ENCODE measurements at regions not wholly inside any gene's neighbourhood (a gene's known extent, or its start where the extent isn't known, plus 50 kb on each side); places are given as distances from the start of the nearest gene placed in this dataset.

GRCh38 chr13:63853816-63854215 is 2438.2 kb upstream of the PCDH20 start:
- Histone ChIP-seq H3K4me1 (no peaks in the 10 kb centered on the region), H3K27ac (no peak overlapping the region), H3K4me3 (no peak overlapping the region), H3K36me3 (no peaks in the 10 kb centered on the region), H3K9me3 (no peaks in the 10 kb centered on the region), H3K27me3 (ENCODE audit: low read depth) (no peaks in the 10 kb centered on the region)
- ATAC-seq (no peak), DNase-seq (no peak)
- intact Hi-C loops (cut with DNase I) = no loop called here
- TF ChIP-seq CTCF (IDR thresholded peaks at IDR 0.05) = no peak

GRCh38 chr13:63851526-63851925 is 2435.9 kb upstream of the PCDH20 start:
- no peaks in the 10 kb centered on the region for H3K36me3 ChIP-seq
- H3K27me3 ChIP-seq (ENCODE audit: low read depth) = no peaks in the 10 kb centered on the region
- H3K9me3 ChIP-seq = no peaks in the 10 kb centered on the region
- H3K4me3 ChIP-seq = no peak overlapping the region
- ATAC-seq (no peak), DNase-seq (no peak)
- no peak for TF ChIP-seq CTCF (IDR thresholded peaks at IDR 0.05)
- H3K27ac ChIP-seq = no peak overlapping the region
- intact Hi-C loops (cut with DNase I) = no loop called here
- no peaks in the 10 kb centered on the region for H3K4me1 ChIP-seq

- no peaks in the 10 kb centered on the region for H3K36me3 ChIP-seq
- ATAC-seq (peak in 1 of 2 donors; percentile 32), DNase-seq (no peak)
- TF ChIP-seq CTCF (IDR thresholded peaks at IDR 0.05) = no peak
- peaks cover 3% of the 10 kb centered on the region for H3K9me3 ChIP-seq
- no peaks in the 10 kb centered on the region for H3K27me3 ChIP-seq (ENCODE audit: low read depth)
- intact Hi-C loops (cut with DNase I) = no loop called here
- no peaks in the 10 kb centered on the region for H3K4me1 ChIP-seq
- no peak overlapping the region for H3K27ac ChIP-seq
- no peak overlapping the region for H3K4me3 ChIP-seq
These were observed 2428.4 kb upstream of the PCDH20 start for GRCh38 chr13:63843766-63844699.

GRCh38 chr13:63842102-63842501 is 2426.5 kb upstream of the PCDH20 start:
- H3K27ac ChIP-seq = no peak overlapping the region
- ATAC-seq = no peak
- no peaks in the 10 kb centered on the region for H3K27me3 ChIP-seq (ENCODE audit: low read depth)
- TF ChIP-seq CTCF (IDR thresholded peaks at IDR 0.05) = no peak
- no peak for DNase-seq
- H3K36me3 ChIP-seq = no peaks in the 10 kb centered on the region
- intact Hi-C loops (cut with DNase I) = no loop called here
- no peaks in the 10 kb centered on the region for H3K4me1 ChIP-seq
- peaks cover 3% of the 10 kb centered on the region for H3K9me3 ChIP-seq
- H3K4me3 ChIP-seq = no peak overlapping the region

GRCh38 chr13:63840551-63841421 is 2425.1 kb upstream of the PCDH20 start:
- peak in 1 of 2 donors; percentile 17 for ATAC-seq
- H3K27ac ChIP-seq = no peak overlapping the region
- no peaks in the 10 kb centered on the region for H3K4me1 ChIP-seq
- no peaks in the 10 kb centered on the region for H3K36me3 ChIP-seq
- peak; percentile 33 for DNase-seq
- intact Hi-C loops (cut with DNase I) = no loop called here
- TF ChIP-seq CTCF (IDR thresholded peaks at IDR 0.05) = no peak
- H3K4me3 ChIP-seq = no peak overlapping the region
- no peaks in the 10 kb centered on the region for H3K27me3 ChIP-seq (ENCODE audit: low read depth)
- H3K9me3 ChIP-seq = peaks cover 3% of the 10 kb centered on the region

Measured in lower lobe of right lung (tissue), 2 donors.